Natural killer cell (primary cell): ENCODE measurements at regions not wholly inside any gene's neighbourhood (a gene's known extent, or its start where the extent isn't known, plus 50 kb on each side); places are given as distances from the start of the nearest gene placed in this dataset.
A peak's percentile ranks its signal among the peaks of the same experiment; 100 is the strongest.
"Not testable (repeated sequence)": the region's sequence is repeated elsewhere in the genome, so short reads cannot be mapped to it uniquely, and the experiment has no call there.

ENCODE experiments used
- ATAC-seq, 3 donors: fragments of 150-1000 bp in 2 of 3; fragments of 200-7000 bp in 1 of 3; cut with Tn5 transposase; 1 replicate in 1 of 3; 2 replicates in 2 of 3; pipeline ENCODE4 v1.10.0; 2021; ENCODE audit warnings: mild to moderate bottlenecking in 2 of 3, moderate library complexity in 2 of 3
- DNase-seq, 2 donors: peaks; one replicate each; pipeline versions ENCODE4 v3.0.0 to v3.0.0-alpha.2; 2013 to 2021; ENCODE audit warnings: mixed read lengths in 1 of 2
- H3K27ac ChIP-seq: one replicate; pipeline ENCODE4 v1.5.1; 2013; ENCODE audit warnings: mild to moderate bottlenecking, low read length
- H3K27me3 ChIP-seq: one replicate; pipeline ENCODE4 v1.6.1; 2013; ENCODE audit warnings: low read length; ENCODE audit not compliant: control insufficient read depth, insufficient read depth
- H3K36me3 ChIP-seq: one replicate; pipeline ENCODE4 v1.6.1; 2013; ENCODE audit warnings: low read length; ENCODE audit not compliant: control insufficient read depth, insufficient read depth
- H3K4me1 ChIP-seq: one replicate; pipeline ENCODE4 v1.6.1; 2013; ENCODE audit warnings: low read length; ENCODE audit not compliant: control insufficient read depth, insufficient read depth
- H3K4me3 ChIP-seq: one replicate; pipeline ENCODE4 v1.5.1; 2013; ENCODE audit warnings: low read length
- H3K9me3 ChIP-seq: one replicate; pipeline ENCODE4 v1.6.1; 2013; ENCODE audit warnings: low read length; ENCODE audit not compliant: control insufficient read depth, insufficient read depth
- H3K27ac Mint-ChIP-seq, 2 donors: one replicate each; pipeline ENCODE4 v1.8.0; 2022; ENCODE audit warnings: mild to moderate bottlenecking in 2 of 2, mixed read lengths in 2 of 2, moderate library complexity in 1 of 2
- H3K27me3 Mint-ChIP-seq, 2 donors: one replicate each; pipeline ENCODE4 v1.8.0; 2022; ENCODE audit warnings: low read depth in 2 of 2, mixed read lengths in 2 of 2
- H3K36me3 Mint-ChIP-seq: one replicate; pipeline ENCODE4 v1.8.0; 2022; ENCODE audit warnings: mixed read lengths
- H3K4me1 Mint-ChIP-seq, 2 donors: one replicate each; pipeline ENCODE4 v1.8.0; 2022; ENCODE audit warnings: mixed read lengths in 2 of 2
- H3K4me3 Mint-ChIP-seq: one replicate; pipeline ENCODE4 v1.8.0; 2022; ENCODE audit warnings: mild to moderate bottlenecking, moderate library complexity, mixed read lengths
- H3K9me3 Mint-ChIP-seq, 2 donors: one replicate each; pipeline ENCODE4 v1.8.0; 2022; ENCODE audit warnings: mixed read lengths in 2 of 2
- CTCF ChIP-seq: fragments of 200-600 bp; IDR thresholded peaks from one replicate; pipeline ENCODE4 v1.8.0; 2022; ENCODE audit warnings: antibody characterized with exemption
- WGBS: methylation state at CpG from one replicate; pipeline ENCODE4 v1.1.7; 2013; ENCODE audit warnings: missing lambda C conversion rate; ENCODE audit not compliant: insufficient coverage; 5-methylcytosine and 5-hydroxymethylcytosine counted together
- intact Hi-C: fragments of 100-400 bp; cut with micrococcal nuclease; formaldehyde crosslinking; loops from one replicate; pipeline ENCODE4 v1.14.2; 2022

DNA sequence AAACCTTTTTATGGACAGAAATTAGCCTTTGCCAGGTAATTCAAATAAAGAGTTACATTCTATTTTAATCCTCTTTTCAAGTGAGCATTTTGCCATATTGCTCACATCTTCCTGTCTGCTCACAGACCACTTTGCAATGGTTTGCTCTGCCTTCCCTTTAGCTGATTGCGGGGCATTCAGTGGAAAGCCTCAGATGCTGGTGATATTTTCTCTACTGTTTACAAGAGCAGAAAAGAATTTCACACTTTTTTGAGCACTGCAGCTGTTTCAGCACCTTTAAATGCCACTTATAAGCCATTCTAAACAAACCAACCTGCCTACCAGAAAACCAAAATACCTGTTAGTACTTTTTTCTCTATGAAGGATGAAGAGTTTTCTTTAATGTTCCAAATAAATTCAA is 195.7 kb upstream of the LRIG3 start:
- Histone ChIP-seq H3K27ac (no peak overlapping the region), H3K36me3 (no peaks in the 10 kb centered on the region), H3K27me3 (no peaks in the 10 kb centered on the region), H3K4me3 (no peak overlapping the region), H3K4me1 (no peaks in the 10 kb centered on the region), H3K9me3 (no peaks in the 10 kb centered on the region)
- Mint-ChIP-seq H3K27ac (no peak overlapping the region), H3K4me1 (no peaks in the 10 kb centered on the region), H3K4me3 (no peak overlapping the region), H3K9me3 (peaks cover 0 to 2% of the 10 kb centered on the region in 2 donors), H3K36me3 (no peaks in the 10 kb centered on the region), H3K27me3 (no peaks in the 10 kb centered on the region)
- no peak for TF ChIP-seq CTCF
- DNase-seq (no peak), ATAC-seq (no peak)
- intact Hi-C loops: no loop called here
- 76% methylated on average over 1 of the region's 1 CpG for WGBS

GRCh38 chr12:59115526-59115925 is 195.2 kb upstream of the LRIG3 start:
- Mint-ChIP-seq H3K9me3 (peaks cover 0 to 2% of the 10 kb centered on the region in 2 donors), H3K4me1 (no peaks in the 10 kb centered on the region), H3K4me3 (no peak overlapping the region), H3K27me3 (no peaks in the 10 kb centered on the region), H3K27ac (no peak overlapping the region), H3K36me3 (no peaks in the 10 kb centered on the region)
- no peaks in the 10 kb centered on the region for H3K4me1 ChIP-seq
- intact Hi-C loops: no loop called here
- no peaks in the 10 kb centered on the region for H3K36me3 ChIP-seq
- H3K9me3 ChIP-seq: no peaks in the 10 kb centered on the region
- H3K27me3 ChIP-seq: no peaks in the 10 kb centered on the region
- no peak overlapping the region for H3K4me3 ChIP-seq
- no peak for TF ChIP-seq CTCF
- DNase-seq (no peak), ATAC-seq (no peak)
- 91% methylated on average over 4 of the region's 4 CpGs for WGBS
- no peak overlapping the region for H3K27ac ChIP-seq

DNA sequence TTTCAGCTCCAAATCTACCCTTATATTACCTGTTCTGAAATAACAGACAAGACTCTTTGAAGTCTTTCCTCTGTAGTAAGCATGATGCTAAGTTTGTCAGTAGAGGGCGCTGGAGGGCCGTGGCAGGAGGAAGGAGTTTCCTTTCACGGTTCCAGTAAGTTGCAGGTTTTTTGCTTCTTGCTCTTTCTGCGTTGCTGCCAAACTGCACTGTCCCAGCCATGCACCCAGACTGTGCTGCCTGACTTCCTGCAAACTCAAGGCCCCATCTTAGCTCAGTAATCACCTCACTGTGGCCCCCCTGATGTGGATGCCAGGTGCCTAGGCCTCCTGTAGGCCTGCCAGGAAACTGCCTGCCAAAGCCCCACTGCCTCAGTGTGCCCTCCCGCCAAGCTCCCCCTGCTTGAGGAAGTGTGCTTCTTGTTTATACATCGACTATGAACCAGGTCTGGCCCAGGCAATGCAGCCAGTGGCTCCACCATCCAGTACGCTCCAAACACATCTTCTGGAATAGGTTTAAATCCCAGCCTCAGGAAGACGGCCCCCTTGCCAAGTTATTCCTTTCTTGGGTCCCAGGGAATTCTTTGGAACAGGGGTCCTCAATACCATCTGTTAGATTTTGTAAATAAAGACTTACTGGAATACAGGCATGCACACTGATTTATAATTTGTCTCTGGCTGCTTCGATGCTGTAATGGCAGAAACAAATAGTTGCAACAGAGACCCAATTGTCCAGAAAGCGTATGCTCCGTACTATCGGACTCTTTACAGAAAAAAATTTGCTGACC is 193.7 kb upstream of the LRIG3 start:
- Mint-ChIP-seq H3K4me3 (no peak overlapping the region), H3K4me1 (no peaks in the 10 kb centered on the region), H3K9me3 (peaks cover 2% of the 10 kb centered on the region in 2 donors), H3K36me3 (no peaks in the 10 kb centered on the region), H3K27ac (no peak overlapping the region), H3K27me3 (no peaks in the 10 kb centered on the region)
- ATAC-seq (peak in 1 of 3 donors; percentile 28), DNase-seq (peak in 1 of 2 donors; percentile 35)
- H3K27me3 ChIP-seq: no peaks in the 10 kb centered on the region
- peak; percentile 14 for TF ChIP-seq CTCF
- no peaks in the 10 kb centered on the region for H3K36me3 ChIP-seq
- 56% methylated on average over 12 of the region's 12 CpGs for WGBS
- intact Hi-C loops: no loop called here
- no peaks in the 10 kb centered on the region for H3K4me1 ChIP-seq
- no peak overlapping the region for H3K27ac ChIP-seq
- H3K9me3 ChIP-seq: no peaks in the 10 kb centered on the region
- H3K4me3 ChIP-seq: no peak overlapping the region

DNA sequence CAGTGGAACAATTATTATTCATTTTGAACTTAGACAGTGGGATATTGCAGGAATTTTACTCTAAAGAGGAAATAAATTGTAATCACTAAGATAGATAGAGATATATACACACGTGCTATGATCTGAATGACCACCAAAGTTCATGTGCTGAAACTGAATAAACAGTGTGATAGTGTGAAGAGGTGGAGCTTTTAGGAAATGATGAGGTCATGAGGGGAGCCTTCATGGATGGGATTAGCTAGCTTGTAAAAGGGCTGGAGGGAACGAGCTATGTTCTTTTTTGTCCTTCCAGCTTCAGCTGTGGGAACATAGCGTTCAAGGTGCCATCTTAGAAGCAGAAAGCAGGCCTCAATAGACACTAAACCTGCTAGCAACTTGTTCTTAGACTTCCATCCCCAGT is 191.5 kb upstream of the LRIG3 start:
- WGBS: 88% methylated on average over 3 of the region's 3 CpGs
- ATAC-seq (no peak), DNase-seq (no peak)
- no peaks in the 10 kb centered on the region for H3K9me3 ChIP-seq
- Mint-ChIP-seq H3K27ac (no peak overlapping the region), H3K9me3 (peaks cover 2% of the 10 kb centered on the region in 2 donors), H3K27me3 (no peaks in the 10 kb centered on the region), H3K4me3 (no peak overlapping the region), H3K36me3 (no peaks in the 10 kb centered on the region), H3K4me1 (no peaks in the 10 kb centered on the region)
- no peak for TF ChIP-seq CTCF
- no peak overlapping the region for H3K4me3 ChIP-seq
- no peaks in the 10 kb centered on the region for H3K36me3 ChIP-seq
- H3K27ac ChIP-seq: no peak overlapping the region
- H3K27me3 ChIP-seq: no peaks in the 10 kb centered on the region
- intact Hi-C loops: no loop called here
- H3K4me1 ChIP-seq: no peaks in the 10 kb centered on the region

DNA sequence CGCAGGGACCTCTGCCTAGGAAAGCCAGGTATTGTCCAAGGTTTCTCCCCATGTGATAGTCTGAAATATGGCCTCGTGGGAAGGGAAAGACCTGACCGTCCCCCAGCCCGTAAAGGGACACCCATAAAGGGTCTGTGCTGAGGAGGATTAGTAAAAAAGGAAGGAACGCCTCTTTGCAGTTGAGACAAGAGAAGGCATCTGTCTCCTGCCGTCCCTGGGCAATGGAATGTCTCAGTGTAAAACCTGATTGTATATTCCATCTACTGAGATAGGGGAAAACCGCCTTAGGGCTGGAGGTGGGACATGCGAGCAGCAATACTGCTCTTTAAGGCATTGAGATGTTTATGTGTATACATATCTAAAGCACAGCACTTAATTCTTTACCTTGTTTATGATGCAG is 188.2 kb upstream of the LRIG3 start:
- H3K4me3 ChIP-seq, H3K27me3 Mint-ChIP-seq, ATAC-seq, intact Hi-C loops, H3K27ac Mint-ChIP-seq, H3K4me1 ChIP-seq, H3K9me3 ChIP-seq, H3K4me1 Mint-ChIP-seq, H3K36me3 ChIP-seq, H3K36me3 Mint-ChIP-seq, H3K27ac ChIP-seq, DNase-seq, H3K27me3 ChIP-seq, H3K4me3 Mint-ChIP-seq, H3K9me3 Mint-ChIP-seq: not testable (repeated sequence)
- 78% methylated on average over 6 of the region's 8 CpGs for WGBS
